ENCODE measurements at regions not wholly inside any gene's neighbourhood (a gene's known extent, or its start where the extent isn't known, plus 50 kb on each side); places are given as distances from the start of the nearest gene placed in this dataset.

DNA sequence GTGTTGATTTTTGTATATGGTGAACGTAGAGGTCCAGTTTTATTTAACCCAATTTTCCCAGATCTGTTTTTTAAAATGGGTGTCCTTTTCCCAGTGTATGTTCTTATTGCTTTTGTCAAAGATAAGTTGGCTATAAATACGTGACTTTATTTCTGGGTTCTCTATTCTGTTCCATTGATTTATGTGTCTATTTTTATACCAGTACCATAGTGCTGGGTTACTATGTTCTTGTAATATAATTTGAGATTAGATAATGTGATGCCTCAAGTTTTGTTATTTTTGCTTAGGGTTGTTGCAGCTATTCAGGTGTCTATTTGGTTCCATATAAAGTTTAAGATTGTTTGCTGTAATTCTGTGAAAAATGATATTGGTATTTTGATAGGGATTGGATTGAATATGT, 749.1 kb upstream of the GRIA3 start:
- DNase-seq, result no peak

DNA sequence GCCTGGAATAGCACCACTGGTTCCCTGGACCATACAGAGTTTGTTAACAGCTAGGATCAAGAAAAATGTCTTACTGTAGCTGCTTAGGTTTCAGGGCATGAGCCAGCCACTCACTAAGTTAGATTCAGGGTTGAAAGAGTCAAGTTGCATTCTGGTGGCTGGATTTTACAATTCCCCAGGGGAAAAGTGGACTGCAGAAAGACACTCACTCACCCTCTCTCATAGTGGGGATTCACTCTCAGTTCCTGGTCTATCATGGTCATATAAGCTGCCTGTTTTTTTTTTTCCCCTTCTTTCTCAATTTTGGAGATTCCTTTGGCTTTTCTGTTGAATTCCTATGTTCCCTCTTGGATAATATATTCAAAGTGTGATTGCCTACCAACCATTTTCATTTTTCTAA, 744.2 kb upstream of the GRIA3 start:
- no peak for DNase-seq

DNA sequence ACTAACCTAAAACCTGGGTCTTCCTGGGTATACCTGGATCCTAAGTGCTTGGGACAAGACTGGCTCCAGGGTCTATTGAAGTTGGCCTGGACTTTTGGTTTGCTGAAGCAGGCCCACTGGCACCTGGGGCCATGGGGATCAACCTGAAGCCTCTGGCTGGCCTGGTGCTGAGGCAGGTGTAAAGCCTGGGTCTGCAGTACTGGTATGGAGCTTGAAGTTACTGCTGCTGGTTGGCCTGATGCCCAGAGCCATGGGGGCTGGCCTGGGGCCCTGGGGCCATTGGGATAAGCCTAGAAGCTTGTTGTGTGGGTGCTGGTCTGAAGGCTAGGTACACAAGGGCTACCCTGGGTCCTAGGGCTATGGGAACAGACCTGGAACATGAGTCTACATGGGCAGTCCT, 743.2 kb upstream of the GRIA3 start:
- no peak for DNase-seq

DNA sequence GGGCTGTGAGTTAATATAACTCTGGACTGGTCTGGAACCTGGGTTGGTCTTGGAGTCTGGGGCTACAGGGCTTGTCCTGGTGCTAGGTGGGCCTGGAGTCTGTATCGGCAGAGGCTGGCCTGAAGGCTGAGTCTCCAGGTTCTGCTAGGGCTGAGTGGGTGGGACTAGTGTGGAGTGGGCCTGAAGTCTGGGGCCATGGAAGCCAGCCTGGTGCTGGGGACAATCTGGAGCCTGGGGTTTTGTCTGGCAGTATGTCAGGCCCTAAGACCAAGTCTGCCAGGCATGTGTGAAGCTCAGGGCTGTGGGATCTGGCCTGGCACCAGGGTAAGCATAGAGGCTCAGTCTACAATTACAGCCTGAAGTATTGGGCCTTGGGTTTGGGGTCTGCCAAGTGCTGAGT, 742.6 kb upstream of the GRIA3 start:
- DNase-seq, result no peak

DNA sequence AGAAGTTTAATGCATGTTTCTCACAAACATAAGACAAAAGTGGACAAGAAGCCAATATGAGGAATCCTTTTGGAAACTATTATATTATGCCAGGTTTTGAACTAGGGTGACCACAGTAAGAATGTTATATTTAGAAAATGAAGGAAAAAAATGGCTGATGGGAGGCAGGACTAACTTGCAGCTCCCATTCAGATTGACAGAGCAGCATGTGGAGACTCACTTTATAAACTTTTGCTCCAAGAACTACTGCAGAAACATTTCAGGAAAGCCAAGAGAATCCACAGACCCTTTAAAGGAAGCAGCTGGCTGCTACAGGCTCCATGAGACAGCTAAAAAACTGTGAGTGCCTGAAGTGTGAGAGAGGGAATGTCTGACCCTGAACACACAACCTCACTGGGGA, 738.6 kb upstream of the GRIA3 start:
- no peak for DNase-seq

DNA sequence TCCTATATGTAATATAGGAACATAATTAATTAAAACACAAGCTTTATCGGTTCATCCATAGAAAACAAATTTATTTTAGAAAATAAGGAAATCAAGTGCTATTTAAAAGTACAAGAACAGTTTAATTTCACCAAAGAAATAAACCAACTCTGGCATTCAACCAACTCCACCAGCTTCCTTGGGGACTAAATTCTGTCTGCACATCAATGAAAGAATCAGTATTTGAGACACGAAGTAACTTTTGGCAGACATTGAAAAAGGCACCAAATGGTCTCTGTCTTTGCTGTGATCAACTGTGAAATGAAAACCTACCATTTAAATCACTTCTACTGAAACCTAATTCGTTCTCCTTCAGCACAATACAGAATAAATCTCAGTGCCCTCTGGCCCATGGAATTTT, 719.7 kb upstream of the GRIA3 start:
- no peak for DNase-seq

DNA sequence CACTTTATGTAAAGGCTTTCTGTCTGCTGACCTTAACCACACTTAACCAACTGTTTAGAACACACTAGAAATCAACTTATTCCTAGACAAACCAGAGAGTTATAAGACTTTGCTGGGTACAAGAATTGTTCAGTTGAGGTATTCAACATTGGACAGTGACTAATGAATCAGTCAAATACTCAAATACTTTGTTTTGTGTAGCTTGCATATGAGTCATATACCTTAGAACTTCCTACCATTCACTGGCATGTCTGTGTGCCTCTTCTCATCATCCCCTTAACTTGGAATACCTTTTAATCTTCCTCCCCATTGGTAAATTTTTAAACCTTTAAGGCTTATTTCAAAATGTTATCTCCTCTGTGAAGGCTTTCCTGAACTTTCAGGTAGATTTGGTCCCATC, 708.8 kb upstream of the GRIA3 start:
- no peak for DNase-seq

DNA sequence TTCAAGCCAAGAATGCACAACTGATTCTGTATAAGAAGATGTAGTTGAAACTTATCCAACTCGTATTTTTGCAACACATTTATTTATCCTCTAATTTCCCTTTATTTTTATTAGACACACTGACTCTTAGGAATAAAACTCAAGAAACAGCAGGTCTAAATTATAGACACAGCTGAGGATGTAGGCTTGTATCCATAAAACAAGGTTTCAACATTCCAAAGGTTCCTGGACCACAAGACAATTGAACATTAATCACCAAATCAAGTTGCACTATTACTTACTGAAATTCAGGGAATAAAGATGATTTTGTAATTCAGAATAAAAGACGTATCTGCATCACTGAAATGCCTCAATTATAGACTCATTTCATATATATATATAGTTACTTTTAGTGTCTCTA, 683.5 kb upstream of the GRIA3 start:
- no peak for DNase-seq

DNA sequence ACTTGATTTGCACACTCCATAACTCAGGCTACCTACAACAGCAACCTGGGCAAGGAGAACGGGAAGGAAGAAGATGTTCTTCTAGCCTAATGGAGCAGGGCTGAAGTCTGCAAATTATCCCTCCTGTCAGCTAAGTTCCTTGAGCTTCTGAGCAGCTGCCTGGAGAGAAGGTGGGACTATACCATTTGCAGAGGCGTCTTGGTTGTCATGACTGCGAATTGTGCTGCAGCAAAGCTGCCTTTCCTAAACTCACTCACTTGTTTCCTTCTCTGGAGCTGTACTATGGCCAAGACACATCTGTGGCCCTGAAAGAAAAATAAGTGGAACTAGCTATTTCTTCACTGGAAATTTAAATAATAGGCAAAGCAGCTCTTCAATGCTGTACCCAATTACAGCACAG, 682.4 kb upstream of the GRIA3 start:
- DNase-seq, result no peak

DNA sequence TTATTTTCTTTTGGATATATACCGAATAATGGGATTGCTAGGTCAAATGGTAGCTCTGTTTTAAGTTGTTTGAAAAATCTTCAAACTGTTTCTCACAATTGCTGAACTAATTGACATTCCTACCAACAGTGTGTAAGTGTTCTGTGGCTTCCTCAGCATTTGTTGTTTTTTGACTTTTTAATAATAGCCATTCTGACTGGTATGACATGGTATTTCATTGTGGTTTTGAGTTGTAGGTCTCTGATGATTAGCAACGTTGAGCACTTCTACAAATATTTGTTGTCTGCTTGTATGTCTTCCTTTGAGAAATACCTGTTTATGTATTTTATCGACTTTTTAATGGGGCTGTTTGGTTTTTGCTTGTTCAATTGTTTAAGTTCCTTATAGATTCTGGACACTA, 680.1 kb upstream of the GRIA3 start:
- no peak for DNase-seq

DNA sequence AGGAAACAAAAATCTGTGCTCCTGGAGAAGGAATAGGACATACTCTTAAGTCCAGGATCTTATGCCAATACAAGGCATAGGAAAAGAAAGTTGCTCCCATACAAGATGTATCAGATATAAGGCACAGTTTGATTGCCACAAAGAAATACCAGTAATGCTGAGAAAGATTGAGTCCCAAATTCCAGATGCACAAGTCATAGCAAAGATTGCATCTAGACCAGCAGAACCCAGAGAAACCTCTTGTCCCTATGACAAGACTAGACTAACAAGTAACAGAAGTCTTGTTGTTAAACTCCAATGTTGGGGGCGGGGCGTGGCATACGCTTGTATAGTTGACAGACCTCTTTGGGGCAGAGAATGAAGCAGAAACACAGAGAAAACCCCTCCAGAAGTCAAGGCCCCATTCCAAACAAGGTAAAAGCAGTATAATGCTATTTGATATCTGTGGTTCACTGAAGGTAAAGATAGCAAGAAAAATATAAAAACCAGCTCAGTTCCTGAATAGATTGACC, 671.5 kb upstream of the GRIA3 start:
- no peak for DNase-seq

DNA sequence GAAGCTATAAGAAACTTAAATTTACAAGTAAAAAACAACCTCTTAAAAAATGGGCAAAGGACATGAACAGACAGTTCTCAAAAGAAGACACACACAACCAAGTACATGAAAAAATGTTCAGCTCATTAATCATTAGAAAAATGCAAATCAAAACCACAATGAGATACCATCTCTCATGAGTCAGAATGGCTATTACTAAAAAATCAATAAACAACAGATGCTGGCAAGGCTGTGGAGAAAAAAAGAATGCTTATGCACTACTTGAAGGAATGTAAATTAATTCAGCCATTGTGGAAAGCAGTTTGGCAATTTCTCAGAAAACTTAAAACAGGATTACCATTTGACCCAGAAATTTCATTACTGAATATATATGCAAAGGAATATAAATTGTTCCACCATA, 666.3 kb upstream of the GRIA3 start:
- DNase-seq, result no peak

DNA sequence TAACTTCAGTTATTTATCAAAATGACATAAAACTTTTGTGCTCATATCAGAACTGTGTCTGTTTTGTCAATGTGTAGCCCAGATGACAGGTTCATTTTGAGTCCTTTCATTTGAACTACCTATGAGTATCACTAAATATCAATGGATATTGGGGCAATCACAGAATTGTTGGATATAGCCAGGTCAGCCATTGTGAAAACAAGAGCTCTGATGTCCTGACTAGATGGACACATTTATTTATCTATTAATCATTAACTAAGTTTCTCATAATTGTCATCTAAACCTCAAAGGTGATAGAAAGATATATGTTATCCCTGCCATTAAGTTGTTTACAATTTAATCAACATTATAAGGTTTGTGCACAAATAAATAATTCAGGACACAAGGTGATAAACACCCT, 638.3 kb upstream of the GRIA3 start:
- DNase-seq, result no peak

DNA sequence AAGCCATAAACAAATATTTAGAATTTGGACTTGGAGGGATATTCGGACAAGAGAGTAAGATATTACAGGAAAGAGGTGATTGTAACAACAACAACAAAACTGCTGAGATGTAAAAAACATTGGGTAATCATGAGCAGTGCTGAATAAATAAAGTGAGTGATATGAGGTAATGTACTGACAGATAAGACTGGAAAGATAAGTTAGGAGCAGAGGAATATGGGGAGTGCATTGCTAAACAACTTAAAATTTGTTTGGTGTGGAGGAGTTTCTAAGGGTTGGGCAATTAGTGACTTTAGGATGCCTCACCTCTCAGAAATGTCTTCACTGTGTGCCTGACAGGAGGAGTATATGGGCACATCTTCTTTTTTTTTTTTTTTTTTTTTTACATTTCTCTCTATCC, 637.8 kb upstream of the GRIA3 start:
- DNase-seq, result no peak

DNA sequence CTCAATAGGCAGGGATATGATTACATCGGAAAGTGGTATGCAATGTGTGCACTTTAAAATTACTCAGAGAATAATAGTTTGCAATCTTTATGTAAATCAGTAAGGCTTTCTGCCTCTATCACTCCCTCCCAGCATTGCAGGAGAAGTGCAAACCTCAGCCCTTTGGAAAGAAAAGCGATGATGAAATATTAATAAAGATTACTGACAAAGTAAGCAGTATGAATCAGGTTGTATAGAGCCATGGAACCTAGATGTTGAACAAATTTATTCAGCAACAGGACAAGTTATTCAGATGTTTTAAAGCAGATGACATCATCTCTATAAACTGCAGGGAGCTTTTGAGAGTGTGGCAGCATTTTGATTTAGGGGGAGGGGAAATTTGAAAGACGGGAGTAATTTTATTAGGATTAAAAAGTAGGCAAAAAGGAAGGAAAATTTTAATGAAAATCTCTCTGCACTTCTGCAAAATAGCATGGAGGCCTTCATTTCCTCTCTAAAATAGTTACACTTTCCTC, 631.7 kb upstream of the GRIA3 start:
- DNase-seq, result no peak

DNA sequence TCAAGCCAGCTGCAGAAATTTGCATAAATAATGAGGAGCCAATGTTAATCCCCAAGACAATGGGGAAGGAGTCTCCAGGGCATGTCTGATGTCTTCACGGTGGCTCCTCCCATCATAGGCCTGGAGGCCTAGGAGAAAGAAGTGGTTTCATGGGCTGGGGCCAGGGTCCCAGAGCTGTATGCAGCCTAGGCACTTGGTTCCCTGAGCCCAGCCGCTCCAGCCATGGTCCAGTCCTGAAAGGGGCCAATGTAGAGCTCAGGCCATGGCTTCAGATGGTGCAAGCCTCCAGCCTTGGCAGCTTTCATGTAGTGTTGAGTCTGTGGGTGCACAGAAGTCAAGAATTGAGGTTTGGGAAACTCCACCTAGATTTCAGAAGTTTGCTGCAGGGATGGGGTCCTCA, 628.2 kb upstream of the GRIA3 start:
- DNase-seq, result no peak

DNA sequence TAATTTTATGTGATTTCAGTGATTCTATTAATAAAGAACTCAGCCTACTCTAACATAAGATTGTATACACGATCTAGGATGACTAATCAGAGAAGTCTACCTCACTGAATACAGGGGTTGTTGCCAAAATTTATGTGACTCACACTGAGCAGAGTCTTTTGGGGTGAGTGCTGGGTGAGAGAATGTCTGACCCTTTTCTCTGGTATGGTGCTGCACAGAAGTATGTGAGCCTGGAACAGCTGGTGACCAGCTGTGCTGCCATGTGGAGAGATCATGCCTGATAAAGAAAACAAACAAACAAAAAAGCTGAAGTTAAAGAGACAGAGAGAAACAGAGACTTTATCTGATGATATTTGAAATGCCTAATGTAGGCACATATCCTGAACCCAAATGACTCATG, 618.1 kb upstream of the GRIA3 start:
- DNase-seq, result no peak

DNA sequence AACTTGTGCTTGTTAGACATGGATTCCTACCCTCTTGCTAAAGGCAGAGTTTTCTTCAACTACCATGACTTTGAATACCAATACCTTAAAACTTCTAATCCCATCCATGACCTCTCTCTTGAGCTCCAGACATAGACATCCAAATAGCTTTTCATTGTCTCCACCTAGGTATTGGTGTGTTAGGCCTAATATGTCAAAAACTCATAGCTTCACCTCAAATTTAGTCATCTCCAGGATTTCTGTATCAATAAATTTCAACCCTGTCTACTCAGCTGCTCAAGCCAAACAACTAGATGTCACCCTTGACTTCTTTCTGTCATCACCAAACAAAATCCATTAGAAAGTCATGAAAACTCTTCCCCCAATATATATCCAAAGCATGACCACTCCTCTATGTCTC, 617.7 kb upstream of the GRIA3 start:
- no peak for DNase-seq

DNA sequence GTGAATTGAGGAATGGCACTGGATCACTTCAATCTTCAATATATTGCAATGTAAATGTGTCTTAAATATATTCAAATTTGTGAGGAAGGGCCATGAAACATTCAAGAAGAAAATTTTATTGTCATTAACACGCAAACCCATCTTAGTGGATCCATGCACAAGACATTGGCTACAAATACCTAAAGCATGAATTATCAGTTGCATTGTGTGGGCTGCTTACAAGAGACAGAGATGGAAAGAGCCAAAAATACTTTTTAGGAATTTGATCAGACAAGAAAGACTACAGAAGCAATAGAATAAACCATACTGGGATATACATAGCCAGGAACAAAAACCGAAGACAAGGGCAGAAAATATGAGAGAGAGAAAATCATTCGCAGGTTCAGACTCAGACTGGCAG, 616.2 kb upstream of the GRIA3 start:
- DNase-seq, result no peak

DNA sequence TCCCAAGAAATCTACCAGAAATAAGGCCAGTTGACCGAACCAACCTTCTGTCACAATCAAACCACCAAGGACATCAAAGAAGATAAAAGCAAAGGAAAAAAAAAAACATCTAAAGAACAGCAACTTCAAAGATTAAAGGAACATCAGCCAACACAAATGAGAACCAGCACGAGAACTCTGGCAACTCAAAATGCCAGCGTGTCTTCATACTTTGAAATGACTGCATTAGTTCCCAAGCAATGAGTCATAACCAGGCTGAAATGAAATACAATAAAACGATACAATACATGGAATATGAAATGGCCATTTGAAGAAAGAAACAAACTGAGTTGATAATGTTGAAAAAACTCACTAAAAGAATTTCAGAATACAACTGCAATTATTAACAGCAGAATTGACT, 611.6 kb upstream of the GRIA3 start:
- DNase-seq, result no peak

DNA sequence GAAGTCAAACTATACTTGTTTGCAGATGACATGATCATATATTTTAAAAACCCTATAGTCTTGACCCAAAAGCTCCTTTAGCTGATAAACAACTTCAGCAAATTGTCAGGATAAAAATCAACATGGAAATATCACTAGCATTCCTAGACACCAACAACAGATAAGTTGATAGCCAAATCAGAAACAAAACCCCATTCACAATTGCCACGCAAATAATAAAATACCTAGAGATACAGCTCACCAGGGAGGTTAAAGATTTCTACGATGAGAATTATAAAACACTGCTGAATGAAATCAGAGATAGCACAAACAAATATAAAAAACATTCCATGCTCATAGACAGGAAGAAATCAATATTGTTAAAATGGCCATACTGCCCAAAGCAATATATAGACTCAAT, 605.0 kb upstream of the GRIA3 start:
- no peak for DNase-seq

DNA sequence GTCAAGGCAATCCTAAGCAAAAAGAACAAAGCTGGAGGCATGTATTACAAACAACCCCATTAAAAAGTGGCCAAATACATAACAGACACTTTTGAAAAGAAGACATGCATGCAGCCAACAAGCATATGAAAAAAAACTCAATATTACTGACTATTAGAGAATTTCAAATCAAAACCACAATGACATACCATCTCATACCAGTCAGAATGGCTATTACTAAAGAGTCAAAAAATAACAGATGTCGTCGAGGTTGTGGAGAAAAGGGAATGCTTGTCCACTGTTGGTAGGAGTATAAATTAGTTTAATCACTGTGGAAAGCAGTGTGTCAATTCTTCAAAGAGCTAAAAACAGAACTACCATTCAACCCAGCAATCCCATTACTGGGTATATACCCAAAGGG, 604.6 kb upstream of the GRIA3 start:
- no peak for DNase-seq

DNA sequence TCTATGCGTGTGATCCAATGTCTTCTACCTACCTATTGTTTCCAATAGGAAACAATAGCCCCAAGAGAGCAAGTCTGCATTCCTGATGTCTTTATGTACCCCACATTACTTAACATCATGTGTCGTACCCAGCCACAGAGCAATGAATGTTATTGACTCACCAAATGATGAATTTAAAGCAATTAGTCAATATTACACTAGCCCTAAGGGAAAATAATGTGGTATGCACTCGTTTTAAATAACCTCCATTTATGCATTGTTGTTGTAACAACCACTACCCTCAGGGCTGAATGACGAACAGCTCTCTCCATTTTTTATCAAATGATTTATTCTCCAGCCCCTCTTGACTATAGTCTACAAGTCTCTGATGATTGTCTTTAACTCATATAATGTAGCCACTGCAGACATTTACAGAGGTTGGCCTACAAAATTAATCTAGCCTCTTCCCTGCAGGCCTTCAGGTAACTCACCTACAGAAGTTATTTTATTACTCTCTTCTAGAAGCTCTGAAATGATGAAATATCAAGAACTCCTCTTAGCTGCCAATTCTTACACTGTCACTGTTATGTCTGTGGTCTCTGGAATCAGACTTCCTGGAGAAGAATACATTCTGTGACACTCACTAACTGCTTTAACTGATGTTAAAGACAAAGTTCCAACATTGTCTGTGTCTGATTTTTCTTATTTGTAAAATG, 601.7 kb upstream of the GRIA3 start:
- no peak for DNase-seq

DNA sequence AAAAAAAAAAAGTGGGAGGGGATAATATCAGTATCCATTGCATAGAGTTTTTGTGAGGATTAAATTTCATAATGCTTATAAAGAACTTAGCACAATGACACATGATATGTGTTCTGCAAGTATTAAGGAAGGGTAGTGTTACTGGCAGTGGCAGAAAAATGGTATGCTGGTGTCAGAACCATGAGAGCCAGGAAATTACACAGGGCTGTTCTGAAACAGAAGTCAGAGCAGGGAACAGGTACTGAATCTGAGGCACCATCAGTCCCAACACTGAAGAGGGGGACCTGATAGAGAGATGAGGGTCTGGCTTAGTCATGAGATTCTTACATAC, 601.1 kb upstream of the GRIA3 start:
- no peak for DNase-seq

DNA sequence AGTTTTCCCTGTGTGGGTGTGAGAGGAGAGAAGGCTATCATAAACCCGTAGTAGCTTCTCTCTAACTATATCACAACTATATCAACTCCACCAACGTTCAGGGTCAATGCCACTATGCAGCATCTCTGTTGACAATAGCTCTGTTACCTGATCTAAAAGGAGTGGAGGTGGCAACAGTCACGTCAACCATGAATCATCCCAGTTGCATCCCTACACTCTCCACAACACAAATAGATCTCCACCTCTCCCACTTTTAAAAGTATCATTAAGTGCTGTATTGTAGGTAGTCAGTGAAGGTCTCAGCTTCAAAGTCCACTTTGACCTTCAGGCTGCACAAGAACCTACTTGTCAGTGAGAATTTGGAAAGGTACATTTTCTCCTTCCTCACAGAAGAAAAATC, 600.5 kb upstream of the GRIA3 start:
- no peak for DNase-seq

All from suppressor macrophage (primary cell).